ENCODE measurements at regions not wholly inside any gene's neighbourhood (a gene's known extent, or its start where the extent isn't known, plus 50 kb on each side); places are given as distances from the start of the nearest gene placed in this dataset.

DNA sequence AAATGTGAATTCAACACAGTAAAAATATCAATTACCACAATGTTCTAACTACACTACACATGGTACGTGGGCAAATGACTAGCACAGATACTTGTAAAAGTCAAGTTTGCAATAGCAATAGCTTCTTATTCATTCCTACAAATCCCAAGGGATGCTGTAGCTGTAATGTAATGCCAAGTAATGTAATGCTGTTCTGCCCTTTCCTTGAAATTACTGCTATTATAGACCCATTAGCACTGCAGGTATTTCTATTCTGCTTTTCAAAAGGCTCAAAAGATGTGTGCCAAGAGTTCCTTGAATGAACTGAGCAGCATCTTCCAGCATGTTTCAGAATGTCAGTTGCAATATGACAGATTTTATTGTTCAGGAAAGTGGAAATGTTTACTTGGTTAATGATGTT, 129.9 kb upstream of the BANK1 start:
- TF ChIP-seq, protein P1, sequence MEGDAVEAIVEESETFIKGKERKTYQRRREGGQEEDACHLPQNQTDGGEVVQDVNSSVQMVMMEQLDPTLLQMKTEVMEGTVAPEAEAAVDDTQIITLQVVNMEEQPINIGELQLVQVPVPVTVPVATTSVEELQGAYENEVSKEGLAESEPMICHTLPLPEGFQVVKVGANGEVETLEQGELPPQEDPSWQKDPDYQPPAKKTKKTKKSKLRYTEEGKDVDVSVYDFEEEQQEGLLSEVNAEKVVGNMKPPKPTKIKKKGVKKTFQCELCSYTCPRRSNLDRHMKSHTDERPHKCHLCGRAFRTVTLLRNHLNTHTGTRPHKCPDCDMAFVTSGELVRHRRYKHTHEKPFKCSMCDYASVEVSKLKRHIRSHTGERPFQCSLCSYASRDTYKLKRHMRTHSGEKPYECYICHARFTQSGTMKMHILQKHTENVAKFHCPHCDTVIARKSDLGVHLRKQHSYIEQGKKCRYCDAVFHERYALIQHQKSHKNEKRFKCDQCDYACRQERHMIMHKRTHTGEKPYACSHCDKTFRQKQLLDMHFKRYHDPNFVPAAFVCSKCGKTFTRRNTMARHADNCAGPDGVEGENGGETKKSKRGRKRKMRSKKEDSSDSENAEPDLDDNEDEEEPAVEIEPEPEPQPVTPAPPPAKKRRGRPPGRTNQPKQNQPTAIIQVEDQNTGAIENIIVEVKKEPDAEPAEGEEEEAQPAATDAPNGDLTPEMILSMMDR (IDR thresholded peaks at IDR 0.05; ENCODE audit: poor library complexity) = no peak
- TF ChIP-seq EZH2phosphoT487 (IDR thresholded peaks at IDR 0.05; ENCODE audit: low read depth, severe bottlenecking, unreplicated experiment) = no peak
